HK-2 (cell line): ENCODE measurements at regions not wholly inside any gene's neighbourhood (a gene's known extent, or its start where the extent isn't known, plus 50 kb on each side); places are given as distances from the start of the nearest gene placed in this dataset.
"Not testable (repeated sequence)": the region's sequence is repeated elsewhere in the genome, so short reads cannot be mapped to it uniquely, and the experiment has no call there.

Experiments
- DNase-seq: peaks from one replicate; pipeline ENCODE4 v3.0.0-alpha.2; 2018; ENCODE audit not compliant: unreplicated experiment

DNA sequence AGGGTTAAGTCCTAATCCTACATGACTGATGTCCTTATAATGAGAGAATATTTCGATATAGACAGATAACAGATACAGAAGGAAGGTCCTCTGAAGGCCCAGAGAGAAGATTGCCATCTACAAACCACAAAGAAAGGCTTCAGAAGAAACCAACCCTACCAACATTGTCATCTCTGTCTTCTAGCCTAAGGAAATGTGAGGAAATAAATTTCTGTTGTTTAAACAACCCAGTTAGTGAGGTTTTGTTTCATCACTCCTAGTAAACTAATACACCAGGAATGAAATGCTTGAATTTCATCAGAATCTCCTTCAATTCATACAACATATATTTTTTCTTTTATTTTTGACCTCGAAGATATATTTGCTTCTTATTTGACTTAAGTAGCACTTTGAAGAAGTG is 1527.8 kb downstream of the STIM2 start:
- DNase-seq, result no peak

DNA sequence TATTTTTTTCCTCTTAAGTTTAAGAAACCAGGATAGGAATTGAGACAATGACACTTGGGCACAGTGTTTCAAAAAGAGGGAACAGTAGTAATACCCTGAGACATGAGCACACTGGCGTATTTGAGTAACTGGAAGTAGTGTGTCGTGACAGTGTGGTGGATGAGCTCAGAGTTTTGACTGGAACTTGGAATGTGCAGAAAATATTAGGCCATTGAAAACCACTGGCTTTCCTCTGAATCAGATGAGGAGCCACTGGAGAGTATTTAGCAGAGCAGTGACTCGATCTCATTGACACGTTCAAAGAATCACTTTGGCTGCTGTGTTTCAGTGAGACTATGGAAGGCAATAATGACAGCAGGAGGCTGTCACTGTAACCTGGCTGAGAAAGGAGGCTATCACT is 1531.2 kb downstream of the STIM2 start:
- DNase-seq, result no peak

DNA sequence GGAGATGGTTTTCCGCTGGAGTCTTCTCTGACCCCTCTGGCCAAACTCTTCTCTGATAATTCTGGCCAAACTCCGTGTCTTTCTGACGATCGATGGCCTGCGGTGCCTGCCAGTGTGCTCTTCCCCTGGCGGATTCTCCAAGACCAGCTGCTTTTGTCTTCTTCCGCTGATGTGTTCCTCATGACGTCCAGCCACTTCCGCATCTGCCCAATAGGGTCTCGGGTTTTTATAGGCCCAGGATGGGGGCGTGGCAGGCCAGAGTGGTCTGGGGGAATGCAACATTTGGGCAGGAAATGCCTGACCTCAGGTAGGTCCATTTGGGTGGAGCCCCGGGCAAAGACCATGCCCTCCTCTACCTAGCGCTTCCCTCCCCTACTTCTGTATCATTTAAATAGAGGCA is 1542.1 kb downstream of the STIM2 start:
- DNase-seq, result no peak

DNA sequence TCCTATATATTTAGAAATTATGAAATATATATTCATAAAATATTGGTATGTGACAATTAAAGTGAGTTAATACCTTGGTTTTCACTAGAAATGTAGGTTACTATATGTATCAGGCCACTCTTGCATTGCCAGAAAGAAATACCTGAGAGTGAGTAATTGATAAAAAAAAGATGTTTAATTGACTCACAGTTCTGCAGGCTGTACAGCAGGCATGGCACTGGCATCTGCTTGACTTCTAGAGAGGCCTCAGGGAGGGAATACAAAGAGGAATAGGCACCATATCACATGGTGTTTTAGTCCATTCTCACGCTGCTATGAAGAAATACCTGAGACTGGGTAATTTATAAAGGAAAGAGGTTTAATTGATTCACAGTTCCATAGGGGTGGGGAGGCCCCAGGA is 1560.6 kb downstream of the STIM2 start:
- DNase-seq, result no peak

DNA sequence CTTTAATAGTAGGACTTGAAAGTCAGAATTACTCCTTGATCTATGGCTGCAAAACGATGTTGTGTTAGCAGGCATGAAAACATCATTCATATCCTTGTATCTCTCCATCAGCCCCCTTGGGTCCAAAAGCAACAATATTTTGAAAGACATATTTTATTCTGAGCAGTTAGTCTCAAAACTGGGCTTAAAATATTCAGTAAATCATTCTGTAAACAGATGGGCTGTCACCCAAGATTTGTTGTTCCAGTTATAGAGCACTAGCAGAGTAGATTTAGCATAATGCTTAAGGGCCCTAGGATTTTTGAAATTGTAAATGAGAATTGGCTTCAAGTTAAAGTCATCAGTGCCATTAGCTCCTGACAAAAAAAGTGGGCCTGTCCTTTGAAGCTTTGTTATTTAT is 1565.6 kb downstream of the STIM2 start:
- no peak for DNase-seq

DNA sequence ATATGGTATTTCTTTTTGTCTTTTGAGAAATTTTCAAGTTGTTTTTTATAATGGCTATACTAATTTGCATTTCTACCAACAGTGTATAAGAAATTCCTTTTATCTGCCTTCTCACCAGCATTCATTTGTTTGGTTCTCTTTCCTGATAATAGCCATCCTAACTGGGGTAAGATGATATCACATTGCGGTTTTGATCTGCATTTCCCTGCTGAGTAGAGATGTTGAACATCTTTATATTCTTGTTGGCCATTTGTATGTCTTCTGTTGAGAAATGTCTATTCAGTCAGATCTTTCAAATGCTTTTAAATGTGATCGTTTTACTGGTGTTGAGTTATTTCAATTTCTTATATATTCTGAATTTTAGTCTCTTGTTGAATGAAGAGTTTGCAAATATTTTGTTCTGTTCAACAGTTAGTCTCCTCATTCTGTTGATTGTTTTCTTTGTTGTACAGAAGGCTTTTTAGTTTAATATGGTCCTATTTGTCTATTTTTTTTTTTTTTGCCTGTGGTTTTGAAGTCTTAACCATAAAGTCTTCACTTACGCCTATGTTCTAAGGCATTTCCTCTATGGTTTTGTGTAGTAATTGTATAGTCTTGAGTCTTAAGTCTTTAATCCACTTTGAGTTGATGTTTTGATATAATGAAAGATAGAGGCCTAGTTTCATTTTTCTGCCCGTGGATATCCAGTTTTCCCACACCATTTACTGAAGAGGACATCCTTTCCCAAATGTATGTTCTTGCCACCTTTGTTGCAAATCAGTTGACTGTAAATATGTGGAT is 1566.9 kb downstream of the STIM2 start:
- DNase-seq, result no peak

DNA sequence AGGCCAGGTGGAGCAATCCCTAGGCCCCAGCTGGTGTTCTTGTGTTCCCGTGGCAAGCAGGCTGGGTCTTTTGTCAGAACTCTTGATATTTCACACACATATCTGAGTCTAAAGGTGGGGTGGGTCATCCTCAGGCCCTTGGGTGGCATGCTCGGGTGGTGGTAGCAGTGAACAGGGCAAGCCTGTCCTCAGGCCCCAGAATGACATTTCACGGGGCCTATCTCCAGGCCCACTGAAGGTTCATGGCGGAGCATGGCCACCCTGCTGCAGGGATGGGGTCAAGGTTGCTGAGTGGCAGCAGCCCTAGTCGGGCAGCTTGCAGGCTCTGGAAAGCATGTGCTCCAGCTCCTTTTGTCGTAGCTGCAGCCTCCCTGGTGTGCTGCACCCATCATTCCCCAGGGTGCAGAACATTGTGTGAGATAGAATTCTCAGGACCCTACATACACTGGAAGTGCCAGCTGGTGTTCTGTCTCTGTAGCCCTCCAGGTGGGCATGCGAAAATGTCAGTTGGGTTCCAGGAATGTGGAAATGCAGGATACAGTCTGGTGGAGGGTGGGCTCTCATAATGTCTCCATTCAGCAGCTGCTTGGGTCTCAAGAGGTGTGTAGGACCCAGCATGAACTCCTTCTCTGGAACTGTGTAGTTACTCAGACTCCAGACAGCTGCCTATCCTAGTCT is 1571.8 kb downstream of the STIM2 start:
- no peak for DNase-seq

DNA sequence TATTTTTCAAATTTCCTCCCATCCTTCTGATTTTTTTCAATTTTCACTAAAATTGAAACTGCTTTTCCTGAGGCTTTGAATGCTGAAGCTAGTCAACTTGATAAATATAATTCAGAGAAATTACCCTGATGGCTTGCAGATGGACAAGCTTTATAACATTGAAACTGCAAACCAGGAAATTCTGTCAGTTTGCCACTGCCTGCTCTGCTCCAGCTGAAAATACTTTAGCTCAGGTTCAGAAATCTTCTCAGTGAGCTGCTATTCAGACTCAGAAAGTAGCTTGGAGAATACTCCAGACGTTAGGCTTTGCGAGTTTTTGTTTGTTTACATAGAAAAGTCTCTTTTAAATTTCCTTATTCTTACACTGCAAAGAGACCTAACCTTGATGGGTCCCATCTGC is 1574.7 kb downstream of the STIM2 start:
- no peak for DNase-seq

DNA sequence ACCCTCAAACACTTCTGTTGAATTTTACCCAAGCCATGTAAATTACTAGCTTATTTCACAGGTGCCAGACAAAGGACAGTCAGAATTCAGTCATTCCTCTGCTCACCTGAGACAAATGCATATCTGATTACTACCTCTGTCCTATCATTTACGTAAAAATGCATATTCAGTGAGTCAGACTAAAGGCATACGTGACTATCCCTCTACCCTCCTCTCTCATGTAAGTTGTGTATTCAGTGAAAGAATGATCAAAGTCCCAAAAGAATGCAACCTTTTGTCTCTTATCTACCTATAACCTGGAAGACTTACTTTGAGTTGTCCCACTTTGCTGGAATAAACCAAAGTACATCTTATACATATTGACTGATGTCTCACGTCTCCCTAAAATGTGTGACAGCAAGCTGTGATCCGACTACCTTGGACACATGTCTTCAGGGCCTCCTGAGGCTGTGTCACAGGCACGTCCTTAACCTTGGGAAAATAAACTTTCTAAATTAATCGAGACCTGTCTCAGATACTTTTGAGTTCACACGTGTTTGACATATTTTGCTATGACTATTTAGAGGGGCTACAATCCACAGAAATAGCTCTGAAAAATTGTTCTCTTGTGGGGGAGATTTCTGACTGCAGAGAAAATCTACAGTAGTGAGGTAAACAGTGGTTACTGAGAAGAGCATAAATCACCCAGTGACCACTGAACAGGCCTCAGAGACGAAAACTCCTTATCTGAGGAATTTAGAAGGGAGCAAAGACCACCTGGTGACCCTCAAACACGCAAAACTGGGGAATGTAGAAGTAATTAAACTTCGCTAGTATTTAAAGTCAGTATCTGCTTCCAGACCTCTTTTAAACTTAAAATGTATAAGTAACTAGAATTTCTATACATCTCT is 1575.8 kb downstream of the STIM2 start:
- no peak for DNase-seq

DNA sequence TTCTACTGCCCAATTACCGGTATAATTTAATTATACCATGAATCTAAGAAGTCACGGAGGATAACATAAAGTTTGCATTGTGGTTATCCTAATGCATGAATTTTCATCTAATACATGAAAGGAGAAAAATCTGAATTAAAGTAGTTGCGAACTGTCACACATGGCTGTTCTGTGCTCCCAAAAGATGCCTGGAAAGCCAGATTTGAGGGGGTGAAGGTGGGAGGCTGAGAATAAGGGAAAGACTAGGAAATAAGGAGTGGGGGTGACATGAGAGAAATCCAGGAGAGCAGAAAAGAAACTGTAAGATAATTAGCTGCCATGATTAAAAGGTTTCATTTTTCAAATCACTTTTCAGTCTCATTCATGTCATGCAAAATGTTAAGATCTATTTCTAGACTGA is 1582.7 kb downstream of the STIM2 start:
- no peak for DNase-seq

DNA sequence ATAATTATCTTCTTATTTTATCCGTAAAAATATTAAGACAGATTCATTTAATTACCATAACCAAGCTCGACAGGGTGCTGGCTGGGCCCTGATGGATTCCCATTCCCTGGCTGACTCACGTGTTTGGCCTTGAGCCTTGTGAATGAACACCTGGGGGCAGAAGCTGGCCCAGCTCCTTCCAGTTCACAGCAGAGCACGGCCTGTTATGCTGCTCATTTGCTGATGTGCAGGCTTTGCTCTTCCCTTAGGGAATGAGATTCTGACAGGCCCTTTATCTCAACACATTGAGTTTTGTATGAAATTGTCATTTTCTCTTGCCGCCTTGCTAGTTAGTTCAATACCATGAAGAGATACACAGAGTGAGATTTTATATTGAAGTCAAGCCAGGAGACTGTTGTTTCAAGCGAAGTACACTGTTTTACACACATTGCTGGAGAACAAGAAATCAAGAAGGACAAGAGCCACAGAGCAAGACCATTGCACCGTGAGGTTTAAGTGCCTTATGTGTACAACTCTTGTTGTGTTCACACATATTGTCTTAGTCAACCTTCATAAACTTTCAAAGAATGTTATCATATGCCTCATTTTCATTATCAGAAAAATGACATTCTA is 1583.3 kb downstream of the STIM2 start:
- DNase-seq, result peak; percentile 4

DNA sequence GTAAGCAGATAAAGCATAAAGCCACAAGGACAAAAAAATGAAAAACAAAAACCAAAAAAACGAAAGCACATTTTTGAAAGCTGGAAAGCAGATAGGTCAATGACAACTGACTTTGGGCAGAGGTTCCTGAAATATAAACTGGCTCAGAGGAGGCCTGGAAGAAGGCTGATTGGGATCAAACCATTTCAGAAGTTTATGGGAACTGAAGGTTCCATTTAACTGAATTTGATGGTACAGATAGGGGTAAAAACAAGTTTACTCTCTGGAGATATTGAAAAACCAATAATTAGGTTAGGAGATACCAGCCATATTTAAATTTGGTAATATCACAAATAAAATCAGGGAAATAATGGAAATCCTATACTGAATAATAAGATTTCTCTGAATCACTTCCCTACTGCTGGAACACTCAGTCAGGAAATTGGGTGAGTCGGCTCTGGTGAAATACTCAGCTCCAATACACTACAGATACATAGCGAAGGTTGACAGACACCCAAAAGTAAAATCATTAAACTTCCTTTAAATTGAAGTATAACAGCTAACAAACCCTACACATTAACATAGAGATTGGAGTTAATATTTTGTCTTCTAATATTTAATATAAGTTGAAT is 1584.3 kb downstream of the STIM2 start:
- DNase-seq, result no peak

DNA sequence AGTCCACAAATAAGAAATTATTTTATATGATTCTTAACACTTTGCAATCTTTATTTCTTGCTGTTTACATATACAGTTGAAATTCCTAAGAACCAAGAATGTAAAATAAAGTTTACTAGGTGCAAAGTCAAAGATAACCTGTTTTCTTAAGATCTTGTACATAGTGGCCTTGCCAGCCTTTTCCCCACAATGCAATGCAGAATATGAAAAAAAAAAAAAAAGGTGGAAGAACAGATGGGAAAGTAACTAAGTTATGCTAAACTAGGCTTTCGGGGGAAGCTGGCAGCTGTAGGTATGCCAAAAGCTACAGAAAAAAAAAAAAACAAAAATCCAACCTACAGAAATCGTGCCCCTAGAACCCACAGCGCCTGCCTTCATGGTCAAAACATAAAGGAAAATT is 1588.4 kb downstream of the STIM2 start:
- DNase-seq, result no peak

DNA sequence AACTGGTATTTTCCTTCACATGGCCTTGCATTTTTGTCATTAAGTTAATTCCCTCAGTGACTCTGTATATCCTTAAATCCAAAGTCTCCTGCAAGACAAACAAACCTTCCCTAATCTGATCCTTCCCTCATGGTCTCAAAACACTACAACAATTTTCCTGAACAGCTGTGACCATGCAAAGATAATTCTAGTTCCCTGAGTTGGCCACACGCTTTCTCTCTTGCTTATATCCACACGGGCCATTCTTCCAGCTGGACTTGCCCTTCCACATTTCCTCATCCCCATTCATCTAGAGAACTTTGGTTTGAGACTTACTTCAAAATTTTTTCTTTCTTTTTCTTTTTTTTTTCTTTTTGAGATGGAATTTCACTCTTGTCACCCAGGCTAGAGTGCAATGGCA is 1590.7 kb downstream of the STIM2 start:
- DNase-seq, result no peak

DNA sequence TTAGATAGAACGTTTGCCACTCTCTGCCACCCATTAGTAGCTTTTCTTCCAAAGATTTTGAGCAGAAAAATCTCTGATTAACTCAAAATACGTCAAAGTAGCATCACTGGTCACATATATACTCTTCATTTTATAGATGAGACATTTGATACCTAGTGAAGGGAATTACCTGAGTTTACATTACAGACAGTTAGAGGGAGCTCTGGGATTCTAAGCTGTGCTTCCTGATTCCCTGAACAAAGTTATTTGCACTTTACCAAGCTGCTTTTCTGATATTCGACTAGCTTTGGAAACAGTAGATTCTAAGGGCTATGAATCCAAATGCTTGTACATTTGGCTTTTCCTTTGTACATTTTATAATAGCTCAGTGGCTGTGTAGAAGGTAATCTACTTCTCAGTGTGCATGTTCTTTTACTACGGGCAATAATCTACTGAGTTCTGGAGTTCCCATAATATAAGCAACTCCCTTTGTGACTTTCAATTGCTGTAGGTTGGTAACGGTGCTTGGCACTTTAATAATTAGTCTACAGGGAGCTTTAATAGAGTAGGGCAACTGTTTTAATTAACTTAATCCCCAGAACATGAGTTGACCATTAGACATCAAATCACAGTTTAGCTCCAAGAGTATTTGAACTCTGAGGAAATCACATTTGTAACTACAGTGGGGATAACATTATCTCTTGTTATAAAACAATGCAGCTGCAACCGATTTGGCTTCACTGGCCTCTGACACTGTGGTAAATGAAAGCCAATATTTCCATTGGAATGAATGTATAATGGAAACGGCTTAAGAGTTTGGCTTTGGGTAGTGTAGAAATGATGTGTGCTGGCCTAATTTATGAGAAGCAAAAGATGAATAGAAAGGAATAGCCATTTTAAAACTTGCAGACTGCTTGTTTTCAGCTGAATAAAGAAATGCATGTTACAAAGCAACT is 1602.4 kb downstream of the STIM2 start:
- no peak for DNase-seq

DNA sequence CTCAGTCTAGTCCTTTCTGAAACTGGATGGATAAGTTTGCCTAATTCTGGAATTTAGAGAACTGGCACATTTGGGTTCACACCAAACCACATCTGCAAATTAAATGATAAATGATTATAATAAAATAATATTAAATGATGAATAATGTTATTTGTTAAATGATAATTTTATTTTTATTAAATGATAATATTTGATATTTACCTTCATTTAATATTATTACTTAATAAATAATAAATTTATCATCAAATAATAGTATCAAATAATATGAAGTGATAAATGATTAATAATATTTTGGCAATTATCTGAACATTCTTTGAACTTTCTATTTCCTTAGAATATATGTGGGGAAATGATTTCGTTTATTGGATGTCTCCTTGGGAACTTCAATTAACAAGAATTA is 1604.2 kb downstream of the STIM2 start:
- no peak for DNase-seq

DNA sequence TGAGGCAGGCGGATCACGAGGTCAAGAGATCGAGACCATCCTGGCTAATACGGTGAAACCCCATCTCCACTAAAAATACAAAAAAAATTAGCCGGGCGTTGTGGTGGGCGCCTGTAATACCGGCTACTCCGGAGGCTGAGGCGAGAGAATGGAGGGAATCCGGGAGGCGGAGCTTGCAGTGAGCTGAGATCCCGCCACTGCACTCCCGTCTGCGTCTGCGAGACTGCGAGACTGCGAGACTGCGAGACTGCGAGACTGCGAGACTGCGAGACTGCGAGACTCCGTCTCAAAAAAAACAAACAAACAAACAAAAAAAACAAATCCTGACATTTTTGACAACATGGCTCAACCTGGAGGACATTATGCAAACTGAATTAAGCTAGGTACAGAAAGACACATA is 1606.2 kb downstream of the STIM2 start:
- not testable (repeated sequence) for DNase-seq

DNA sequence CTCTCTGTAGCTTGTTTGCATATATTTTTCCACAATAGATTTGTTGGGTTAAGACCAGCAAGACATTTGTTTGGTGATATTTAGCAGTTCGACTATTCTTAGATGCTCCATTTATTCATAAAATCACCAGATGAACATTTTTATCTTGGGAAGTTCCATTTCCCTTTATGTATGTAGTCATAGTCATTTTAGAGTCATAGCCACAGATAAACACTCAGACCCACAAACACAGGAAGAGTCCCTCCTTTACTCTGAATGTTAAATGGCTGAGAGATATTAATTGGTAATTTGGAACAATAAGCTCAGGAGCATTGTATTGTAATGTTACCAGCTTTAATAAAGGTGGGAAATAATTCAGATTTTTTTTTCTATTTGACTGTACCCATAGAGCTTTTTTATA is 1608.7 kb downstream of the STIM2 start:
- no peak for DNase-seq

DNA sequence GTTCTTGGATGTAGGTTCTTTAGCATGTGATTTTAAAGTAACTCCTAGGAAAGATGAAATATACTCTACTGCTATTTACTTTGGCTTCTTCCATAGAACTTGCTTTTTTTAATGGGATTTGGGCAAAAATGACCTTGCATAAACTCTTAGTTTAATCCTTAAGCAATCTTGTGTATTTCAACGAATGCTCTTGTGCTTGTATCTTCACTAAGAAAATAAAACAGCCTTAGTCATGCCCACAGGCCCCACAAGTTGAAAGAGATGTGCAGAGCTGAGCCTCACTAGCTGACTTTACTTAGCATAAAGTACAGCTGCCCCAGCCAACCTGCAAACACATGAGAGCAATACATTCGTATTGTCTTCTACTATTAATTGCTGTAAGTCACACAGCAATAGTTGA is 1609.2 kb downstream of the STIM2 start:
- DNase-seq, result no peak

DNA sequence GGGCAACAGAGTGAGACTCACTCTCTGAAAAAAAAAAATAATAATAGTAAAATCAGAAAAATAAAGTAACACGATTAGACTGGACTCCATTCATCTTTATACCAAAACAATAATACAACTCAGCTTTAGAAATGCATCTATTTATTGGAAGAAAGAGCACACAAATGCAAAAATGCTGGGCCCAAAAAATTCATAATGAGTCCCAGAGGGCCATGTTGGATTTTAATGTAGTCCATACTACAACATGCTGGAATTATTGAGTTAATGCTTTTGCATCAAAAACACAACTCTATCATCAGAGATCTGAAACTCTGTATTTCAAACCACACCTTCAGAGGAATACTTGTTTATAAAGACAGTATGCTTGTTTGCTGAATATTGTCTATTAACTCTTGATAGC is 1614.7 kb downstream of the STIM2 start:
- DNase-seq, result no peak

DNA sequence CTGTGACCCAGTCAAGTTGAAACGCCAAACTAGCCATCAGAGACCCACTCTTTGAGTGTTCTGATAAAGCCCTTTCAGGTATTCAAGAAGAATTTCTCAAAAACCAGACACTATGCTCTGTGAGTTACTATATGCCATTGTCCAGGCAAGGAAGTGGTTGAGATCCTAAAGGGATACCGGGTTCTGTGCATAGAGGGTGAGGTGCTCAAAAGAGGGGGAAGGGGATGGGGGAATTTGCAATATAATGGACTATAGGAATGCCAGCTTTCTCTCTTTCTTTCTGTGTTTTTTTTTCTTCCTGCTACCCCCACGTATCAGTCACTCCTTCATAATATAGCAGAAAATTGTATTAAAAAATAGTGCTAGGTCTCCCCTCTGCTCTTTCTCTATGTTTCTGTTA is 1619.0 kb downstream of the STIM2 start:
- no peak for DNase-seq
